Lower leg skin (tissue), 4 donors: ENCODE measurements at regions not wholly inside any gene's neighbourhood (a gene's known extent, or its start where the extent isn't known, plus 50 kb on each side); places are given as distances from the start of the nearest gene placed in this dataset.

Experiments used
- DNase-seq, 2 donors: peaks; one replicate each; pipeline ENCODE4 v3.0.0-alpha.2; 2019; ENCODE audit warnings: low spot score in 2 of 2
- H3K4me3 ChIP-seq: fragments of 200-600 bp; sonication (generic); 2 replicates; pipeline ENCODE4 v1.5.1; 2017; ENCODE audit warnings: mild to moderate bottlenecking, low read depth; ENCODE audit not compliant: poor library complexity, severe bottlenecking
- POLR2A ChIP-seq, 2 donors: fragments of 450-650 bp; IDR thresholded peaks; one replicate each; pipeline ENCODE4 v1.6.1; 2016 to 2017; ENCODE audit warnings: antibody characterized with exemption in 2 of 2, mild to moderate bottlenecking in 1 of 2, moderate library complexity in 1 of 2
- WGBS, 2 donors: methylation state at CpG; one replicate each; pipeline ENCODE4 v1.1.5; 2018; 5-methylcytosine and 5-hydroxymethylcytosine counted together
- intact Hi-C: fragments of 100-400 bp; cut with DNase I; formaldehyde crosslinking; loops from one replicate; pipeline ENCODE4 v1.15.0; 2023; ENCODE audit warnings: low total_unique reads
- TF ChIP-seq, protein P1 (sequence below), 3 donors: fragments of 450-650 bp; IDR thresholded peaks; one replicate each; pipeline ENCODE4 v1.5.1; 2016; ENCODE audit warnings: antibody characterized with exemption in 3 of 3, mild to moderate bottlenecking in 3 of 3, moderate library complexity in 2 of 3

DNA sequence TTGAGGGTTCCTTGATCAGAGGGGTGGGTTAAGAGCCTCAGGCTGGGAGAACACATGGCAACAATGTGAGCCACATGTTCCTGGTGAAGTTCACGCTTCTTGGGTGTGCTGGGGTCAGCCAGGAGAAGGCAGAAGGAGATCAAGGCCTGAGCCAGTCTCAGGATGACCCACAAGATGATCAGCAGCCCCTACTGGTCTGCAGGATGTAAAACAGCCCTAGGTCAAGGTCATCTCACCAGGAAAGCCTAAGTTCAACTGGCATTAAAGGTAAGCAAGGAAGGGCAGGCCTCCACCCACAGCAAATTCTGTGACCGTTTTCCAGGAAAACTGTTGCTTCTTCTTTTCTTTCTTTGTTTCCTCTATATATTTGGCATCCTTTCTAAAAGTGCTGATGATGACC, 156.7 kb upstream of the KIRREL3 start:
- DNase-seq, result no peak
- whole genome bisulfite sequencing, 2 donors, result 60 to 76% methylated on average over 2 of the region's 2 CpGs
- intact Hi-C loops, result no loop called here
- TF ChIP-seq, protein P1, sequence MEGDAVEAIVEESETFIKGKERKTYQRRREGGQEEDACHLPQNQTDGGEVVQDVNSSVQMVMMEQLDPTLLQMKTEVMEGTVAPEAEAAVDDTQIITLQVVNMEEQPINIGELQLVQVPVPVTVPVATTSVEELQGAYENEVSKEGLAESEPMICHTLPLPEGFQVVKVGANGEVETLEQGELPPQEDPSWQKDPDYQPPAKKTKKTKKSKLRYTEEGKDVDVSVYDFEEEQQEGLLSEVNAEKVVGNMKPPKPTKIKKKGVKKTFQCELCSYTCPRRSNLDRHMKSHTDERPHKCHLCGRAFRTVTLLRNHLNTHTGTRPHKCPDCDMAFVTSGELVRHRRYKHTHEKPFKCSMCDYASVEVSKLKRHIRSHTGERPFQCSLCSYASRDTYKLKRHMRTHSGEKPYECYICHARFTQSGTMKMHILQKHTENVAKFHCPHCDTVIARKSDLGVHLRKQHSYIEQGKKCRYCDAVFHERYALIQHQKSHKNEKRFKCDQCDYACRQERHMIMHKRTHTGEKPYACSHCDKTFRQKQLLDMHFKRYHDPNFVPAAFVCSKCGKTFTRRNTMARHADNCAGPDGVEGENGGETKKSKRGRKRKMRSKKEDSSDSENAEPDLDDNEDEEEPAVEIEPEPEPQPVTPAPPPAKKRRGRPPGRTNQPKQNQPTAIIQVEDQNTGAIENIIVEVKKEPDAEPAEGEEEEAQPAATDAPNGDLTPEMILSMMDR (IDR thresholded peaks at IDR 0.05), result no peak
- TF ChIP-seq POLR2A (IDR thresholded peaks at IDR 0.05), result no peak
- H3K4me3 ChIP-seq, result no peak overlapping the region

DNA sequence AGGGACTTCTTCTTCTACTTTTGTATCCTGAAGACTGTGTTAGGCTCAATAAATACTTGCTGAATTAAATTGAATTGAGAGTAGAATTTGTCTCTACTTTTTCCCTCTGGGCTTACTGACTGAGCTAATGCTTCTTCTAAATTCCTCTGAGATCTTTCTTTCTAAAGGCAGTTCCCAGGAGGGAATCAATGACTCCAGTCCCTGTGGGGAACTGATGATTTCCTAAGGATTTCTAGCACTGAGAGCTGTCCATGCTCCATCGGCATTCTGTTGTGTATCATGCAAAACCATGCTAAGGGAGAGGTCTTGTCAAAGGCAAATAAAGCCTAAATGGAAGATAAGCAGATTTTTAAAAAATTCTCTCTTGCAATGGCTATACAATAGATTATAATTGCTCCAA, 148.8 kb upstream of the KIRREL3 start:
- WGBS, 2 donors, result 68 to 88% methylated on average over 1 of the region's 1 CpG
- TF ChIP-seq, protein P1 (IDR thresholded peaks at IDR 0.05), result no peak
- no peak for TF ChIP-seq POLR2A (IDR thresholded peaks at IDR 0.05)
- intact Hi-C loops, result no loop called here
- H3K4me3 ChIP-seq, result no peak overlapping the region
- no peak for DNase-seq

GRCh38 chr11:127143251-127143650, 142.7 kb upstream of the KIRREL3 start:
- 91 to 93% methylated on average over 7 of the region's 7 CpGs for WGBS, 2 donors
- TF ChIP-seq, protein P1 (IDR thresholded peaks at IDR 0.05), result no peak
- TF ChIP-seq POLR2A (IDR thresholded peaks at IDR 0.05), result no peak
- DNase-seq, result no peak
- no peak overlapping the region for H3K4me3 ChIP-seq
- intact Hi-C loops, result no loop called here

DNA sequence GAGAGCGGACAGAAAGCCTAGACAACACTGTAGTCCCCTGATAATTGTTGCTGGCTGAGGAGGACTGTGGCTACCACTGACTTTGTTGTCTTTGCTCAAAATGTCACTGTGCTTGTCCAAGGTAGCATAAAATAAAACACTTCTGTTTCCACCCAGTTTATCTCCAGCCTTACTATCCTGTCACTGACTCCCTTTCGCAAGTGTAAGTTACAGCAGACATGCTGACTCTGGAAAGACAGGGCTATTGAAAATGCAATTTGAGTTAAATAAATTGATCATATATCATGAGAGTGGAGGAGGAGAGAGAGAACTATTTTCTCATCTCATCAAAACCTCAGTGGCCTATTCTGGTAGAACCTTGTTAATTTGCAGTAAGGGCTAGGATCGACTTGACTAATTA, 138.0 kb upstream of the KIRREL3 start:
- TF ChIP-seq POLR2A (IDR thresholded peaks at IDR 0.05), result no peak
- TF ChIP-seq, protein P1 (IDR thresholded peaks at IDR 0.05), result no peak
- intact Hi-C loops, result no loop called here
- no peak overlapping the region for H3K4me3 ChIP-seq
- 89 to 92% methylated on average over 3 of the region's 3 CpGs for whole genome bisulfite sequencing, 2 donors
- DNase-seq, result no peak

DNA sequence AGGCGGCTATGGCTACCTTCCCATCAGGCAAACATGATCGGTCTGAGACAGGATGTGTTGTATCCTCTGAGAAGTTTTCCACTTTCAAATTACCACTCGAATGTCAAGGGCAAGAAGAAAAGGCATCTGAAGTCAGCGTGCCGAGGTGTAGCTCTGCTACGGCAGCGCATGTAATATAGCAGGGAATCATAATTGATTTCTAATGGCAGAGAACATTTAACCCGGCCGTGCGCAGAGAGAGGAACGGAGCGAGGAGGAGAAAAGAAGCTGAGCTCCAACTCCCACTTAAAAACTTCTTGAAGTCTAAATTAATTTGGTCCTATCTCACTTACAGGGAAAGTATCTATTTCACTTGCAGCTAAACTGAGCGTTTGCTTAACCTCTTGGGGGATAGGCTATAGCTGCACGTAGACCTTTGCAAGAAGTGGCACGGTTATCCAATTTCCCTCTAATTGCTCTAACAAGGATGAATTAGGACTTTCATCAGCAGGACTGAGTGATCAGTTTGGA, 137.3 kb upstream of the KIRREL3 start:
- no peak for DNase-seq
- H3K4me3 ChIP-seq, result no peak overlapping the region
- TF ChIP-seq POLR2A (IDR thresholded peaks at IDR 0.05), result no peak
- TF ChIP-seq, protein P1 (IDR thresholded peaks at IDR 0.05), result no peak
- intact Hi-C loops, result no loop called here
- 87 to 89% methylated on average over 15 of the region's 15 CpGs for WGBS, 2 donors

DNA sequence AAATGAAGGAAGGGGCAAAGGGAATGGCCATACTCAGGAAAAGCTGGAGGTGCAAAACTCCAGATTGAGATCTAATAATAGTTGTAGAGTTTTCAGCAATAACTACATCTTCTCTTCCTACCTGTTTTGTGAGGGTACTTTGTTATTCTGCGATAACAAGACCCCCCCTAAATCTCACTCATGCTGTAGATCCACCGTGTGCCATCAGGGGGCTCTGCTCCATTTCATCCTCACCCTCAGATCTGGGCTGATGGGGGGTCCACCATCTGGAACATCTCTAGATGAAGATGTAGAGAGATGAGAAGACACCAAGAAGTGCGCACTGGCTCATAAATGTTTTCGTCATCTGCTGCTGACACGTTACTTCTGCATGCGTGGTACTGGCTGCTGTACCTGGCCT, 135.9 kb upstream of the KIRREL3 start:
- WGBS, 2 donors, result 75 to 83% methylated on average over 6 of the region's 6 CpGs
- TF ChIP-seq, protein P1 (IDR thresholded peaks at IDR 0.05), result no peak
- no peak for TF ChIP-seq POLR2A (IDR thresholded peaks at IDR 0.05)
- DNase-seq, result no peak
- H3K4me3 ChIP-seq, result no peak overlapping the region
- intact Hi-C loops, result no loop called here
